Gastrocnemius medialis (tissue), 4 donors: ENCODE measurements at regions not wholly inside any gene's neighbourhood (a gene's known extent, or its start where the extent isn't known, plus 50 kb on each side); places are given as distances from the start of the nearest gene placed in this dataset.

Experiments used
- CTCF ChIP-seq, 5 experiments: fragments of 450-650 bp in 3 of 5; fragments of 200-600 bp in 2 of 5; sonication (generic) in 2 of 5; IDR thresholded peaks in 4 of 5; conservative IDR thresholded peaks in 1 of 5; 1 replicate in 4 of 5; 2 replicates in 1 of 5; pipeline ENCODE4 v1.5.1; 2016 to 2019; ENCODE audit warnings: antibody characterized with exemption in 5 of 5, mild to moderate bottlenecking in 3 of 5, moderate library complexity in 3 of 5
- POLR2A ChIP-seq, 2 donors: fragments of 450-650 bp; IDR thresholded peaks; one replicate each; pipeline ENCODE4 v1.6.1; 2017; ENCODE audit warnings: antibody characterized with exemption in 2 of 2, mild to moderate bottlenecking in 2 of 2, moderate library complexity in 2 of 2

- no peak for TF ChIP-seq CTCF (IDR thresholded peaks at IDR 0.05 in 4 of 5, conservative IDR thresholded peaks at IDR 0.05 in 1 of 5)
- no peak for TF ChIP-seq POLR2A (IDR thresholded peaks at IDR 0.05)
These were observed 141.8 kb downstream of the CTH start for GRCh38 chr1:70552662-70553566.
